WTC11 (cell line): ENCODE measurements at regions not wholly inside any gene's neighbourhood (a gene's known extent, or its start where the extent isn't known, plus 50 kb on each side); places are given as distances from the start of the nearest gene placed in this dataset.

Source experiments
- CTCF ChIP-seq: fragments of 200-600 bp; IDR thresholded peaks from 2 replicates; pipeline ENCODE4 v1.8.0; 2022; ENCODE audit warnings: antibody characterized with exemption
- ESRRA ChIP-seq: sonication (generic); formaldehyde crosslinking; IDR thresholded peaks from 2 replicates; pipeline ENCODE4 v1.8.1; 2022; ENCODE audit warnings: mild to moderate bottlenecking, missing genetic modification reagents, borderline replicate concordance
- TF ChIP-seq, protein P1 (sequence below): sonication (generic); formaldehyde crosslinking; conservative IDR thresholded peaks from 2 replicates; pipeline ENCODE4 v1.8.1; 2023; ENCODE audit warnings: mild to moderate bottlenecking, low read depth, missing genetic modification reagents, moderate library complexity

DNA sequence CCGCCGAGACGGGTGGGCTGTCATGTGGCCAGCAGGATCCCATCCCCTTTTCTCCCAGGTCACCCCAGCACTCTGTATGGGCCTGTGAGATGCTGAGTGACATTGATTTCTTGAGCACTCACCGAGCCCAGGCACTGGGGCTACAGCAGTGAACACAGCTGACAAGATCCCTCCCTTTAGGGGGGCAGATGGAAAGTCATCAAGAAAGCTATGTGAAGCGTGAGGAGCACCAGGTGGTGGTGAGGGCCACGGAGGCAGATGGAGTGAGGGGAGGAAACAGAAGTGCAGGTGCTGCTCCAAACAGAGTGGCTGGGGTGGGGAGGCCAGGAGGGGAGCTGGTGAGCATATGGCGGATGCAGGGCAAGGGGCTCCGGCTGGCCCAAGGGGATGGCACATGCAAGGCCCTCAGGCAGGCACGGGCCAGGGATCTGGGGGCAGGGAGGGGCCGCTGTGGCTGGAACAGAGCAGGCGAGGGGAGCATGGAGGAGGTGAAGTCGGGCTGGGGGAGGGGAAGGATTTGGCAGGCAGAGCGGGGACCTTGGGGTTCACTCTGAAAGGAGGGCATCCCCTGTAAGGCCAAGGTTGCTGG is 184.0 kb downstream of the BMP7 start:
- no peak for TF ChIP-seq ESRRA (CRISPR knock-in tag)
- TF ChIP-seq, protein P1, sequence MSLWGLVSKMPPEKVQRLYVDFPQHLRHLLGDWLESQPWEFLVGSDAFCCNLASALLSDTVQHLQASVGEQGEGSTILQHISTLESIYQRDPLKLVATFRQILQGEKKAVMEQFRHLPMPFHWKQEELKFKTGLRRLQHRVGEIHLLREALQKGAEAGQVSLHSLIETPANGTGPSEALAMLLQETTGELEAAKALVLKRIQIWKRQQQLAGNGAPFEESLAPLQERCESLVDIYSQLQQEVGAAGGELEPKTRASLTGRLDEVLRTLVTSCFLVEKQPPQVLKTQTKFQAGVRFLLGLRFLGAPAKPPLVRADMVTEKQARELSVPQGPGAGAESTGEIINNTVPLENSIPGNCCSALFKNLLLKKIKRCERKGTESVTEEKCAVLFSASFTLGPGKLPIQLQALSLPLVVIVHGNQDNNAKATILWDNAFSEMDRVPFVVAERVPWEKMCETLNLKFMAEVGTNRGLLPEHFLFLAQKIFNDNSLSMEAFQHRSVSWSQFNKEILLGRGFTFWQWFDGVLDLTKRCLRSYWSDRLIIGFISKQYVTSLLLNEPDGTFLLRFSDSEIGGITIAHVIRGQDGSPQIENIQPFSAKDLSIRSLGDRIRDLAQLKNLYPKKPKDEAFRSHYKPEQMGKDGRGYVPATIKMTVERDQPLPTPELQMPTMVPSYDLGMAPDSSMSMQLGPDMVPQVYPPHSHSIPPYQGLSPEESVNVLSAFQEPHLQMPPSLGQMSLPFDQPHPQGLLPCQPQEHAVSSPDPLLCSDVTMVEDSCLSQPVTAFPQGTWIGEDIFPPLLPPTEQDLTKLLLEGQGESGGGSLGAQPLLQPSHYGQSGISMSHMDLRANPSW = no peak
- TF ChIP-seq CTCF = no peak
